H1 (cell line): ENCODE measurements at regions not wholly inside any gene's neighbourhood (a gene's known extent, or its start where the extent isn't known, plus 50 kb on each side); places are given as distances from the start of the nearest gene placed in this dataset.

Experiments
- CTCF ChIA-PET: fragments of 300-600 bp; sonication (Branson Sonifier 250); formaldehyde crosslinking; loops from one replicate; lab custom pipeline; 2021; ENCODE audit not compliant: partially characterized antibody; lab: Charles Lee
- POLR2A ChIA-PET: fragments of 300-600 bp; sonication (Branson Sonifier 250); formaldehyde crosslinking; loops from one replicate; lab custom pipeline; 2021; ENCODE audit warnings: inconsistent platforms; ENCODE audit not compliant: partially characterized antibody; lab: Charles Lee
- DNase-seq, 2 experiments: peaks; one replicate each; pipeline versions ENCODE4 v3.0.0 to v3.0.0-alpha.2; 2010 to 2022; ENCODE audit warnings: low spot score in 2 of 2, low read depth in 1 of 2, mixed read lengths in 1 of 2
- FAIRE-seq: peaks from 2 replicates; lab custom pipeline; 2011; peaks lifted over from hg19 to GRCh38; lab: Jason Lieb, UNC
- H2AFZ ChIP-seq: 2 replicates; pipeline ENCODE4 v1.8.1; 2012; ENCODE audit warnings: low read length, inconsistent platforms
- H2AK5ac ChIP-seq: 2 replicates; pipeline ENCODE4 v1.6.1; 2013; ENCODE audit warnings: low read depth, low read length
- H2BK120ac ChIP-seq: replicated peaks from 2 replicates; pipeline ENCODE3; 2013; ENCODE audit warnings: low read depth, low read length, inconsistent platforms
- H2BK12ac ChIP-seq: 2 replicates; pipeline ENCODE4 v1.6.1; 2013; ENCODE audit warnings: low read depth, low read length
- H2BK15ac ChIP-seq: 2 replicates; pipeline ENCODE4 v1.6.1; 2013; ENCODE audit warnings: low read length
- H2BK20ac ChIP-seq: 2 replicates; pipeline ENCODE4 v1.6.1; 2013; ENCODE audit warnings: low read length
- H2BK5ac ChIP-seq: 2 replicates; pipeline ENCODE4 v1.6.1; 2013; ENCODE audit warnings: low read depth, low read length
- H3K14ac ChIP-seq: 2 replicates; pipeline ENCODE4 v1.6.1; 2013; ENCODE audit warnings: inconsistent platforms; ENCODE audit not compliant: insufficient read length
- H3K18ac ChIP-seq: 2 replicates; pipeline ENCODE4 v1.6.1; 2013; ENCODE audit warnings: low read length; ENCODE audit errors: extremely low read depth
- H3K23ac ChIP-seq: 2 replicates; pipeline ENCODE4 v1.6.1; 2013; ENCODE audit warnings: inconsistent platforms; ENCODE audit not compliant: insufficient read length
- H3K23me2 ChIP-seq: 2 replicates; pipeline ENCODE4 v1.6.1; 2013; ENCODE audit warnings: low read depth, low read length
- H3K27ac ChIP-seq: 2 replicates; pipeline ENCODE4 v1.6.1; 2011; ENCODE audit warnings: low read depth, low read length, inconsistent platforms
- H3K27me3 ChIP-seq, 4 experiments: replicated peaks in 1 of 4; 1 replicate in 1 of 4; 2 replicates in 3 of 4; pipeline versions ENCODE4 v1.6.1 to v1.8.1; 2011 to 2013; ENCODE audit warnings: low read length in 3 of 4, mild to moderate bottlenecking in 3 of 4, inconsistent platforms in 2 of 4, mixed read lengths in 2 of 4, moderate library complexity in 1 of 4; ENCODE audit not compliant: control insufficient read depth in 3 of 4, insufficient read depth in 3 of 4; ENCODE audit errors: extremely low read depth in 1 of 4
- H3K36me3 ChIP-seq, 4 experiments: 2 replicates each; pipeline versions ENCODE4 v1.6.1 to v1.8.1; 2011 to 2013; ENCODE audit warnings: mild to moderate bottlenecking in 4 of 4, low read length in 3 of 4, moderate library complexity in 2 of 4, control low read depth in 1 of 4, inconsistent platforms in 1 of 4; ENCODE audit not compliant: insufficient read depth in 4 of 4, control insufficient read depth in 2 of 4
- H3K4ac ChIP-seq: replicated peaks from 2 replicates; pipeline ENCODE3; 2013; ENCODE audit warnings: low read length, low read depth, mixed read lengths, inconsistent platforms; ENCODE audit not compliant: insufficient read length
- H3K4me1 ChIP-seq, 4 experiments: replicated peaks in 1 of 4; 1 replicate in 1 of 4; 2 replicates in 3 of 4; pipeline versions ENCODE4 v1.6.1 to v1.8.1; 2011 to 2013; ENCODE audit warnings: low read length in 3 of 4, inconsistent platforms in 2 of 4, mixed read lengths in 1 of 4; ENCODE audit not compliant: insufficient read depth in 4 of 4, control insufficient read depth in 3 of 4
- H3K4me2 ChIP-seq, 2 experiments: 2 replicates each; pipeline versions ENCODE4 v1.6.1 to v1.8.1; 2011 to 2013; ENCODE audit warnings: low read depth in 2 of 2, low read length in 2 of 2, control low read depth in 1 of 2, inconsistent platforms in 1 of 2, mild to moderate bottlenecking in 1 of 2; ENCODE audit not compliant: insufficient read depth in 1 of 2
- H3K4me3 ChIP-seq, 4 experiments: fragments of 200-600, 300-600 bp in 1 of 4; sonication (generic), shearing (Covaris generic), sonication (Bioruptor Twin) in 1 of 4; 2 replicates each; pipeline versions ENCODE4 v1.5.1 to v1.8.1; 2011 to 2016; ENCODE audit warnings: low read length in 4 of 4, low read depth in 3 of 4, control low read depth in 2 of 4, inconsistent platforms in 2 of 4, mild to moderate bottlenecking in 2 of 4, mixed read lengths in 1 of 4, moderate library complexity in 1 of 4; ENCODE audit not compliant: insufficient read depth in 2 of 4; ENCODE audit errors: extremely low read depth in 1 of 4
- H3K56ac ChIP-seq: replicated peaks from 2 replicates; pipeline ENCODE3; 2013; ENCODE audit warnings: low read depth, mild to moderate bottlenecking, mixed read lengths, low read length, inconsistent platforms; ENCODE audit not compliant: insufficient read length
- H3K79me1 ChIP-seq: 2 replicates; pipeline ENCODE4 v1.6.1; 2013; ENCODE audit warnings: low read depth, low read length, control low read depth
- H3K79me2 ChIP-seq, 2 experiments: 2 replicates each; pipeline versions ENCODE4 v1.6.1 to v1.8.1; 2012 to 2013; ENCODE audit warnings: low read length in 2 of 2, mild to moderate bottlenecking in 2 of 2, inconsistent platforms in 1 of 2; ENCODE audit not compliant: insufficient read depth in 2 of 2, control insufficient read depth in 1 of 2
- H3K9ac ChIP-seq, 4 experiments: replicated peaks in 1 of 4; 1 replicate in 1 of 4; 2 replicates in 3 of 4; pipeline versions ENCODE4 v1.6.1 to v1.8.1; 2011 to 2013; ENCODE audit warnings: low read depth in 3 of 4, low read length in 3 of 4, control low read depth in 2 of 4, mild to moderate bottlenecking in 2 of 4, moderate library complexity in 2 of 4, inconsistent platforms in 1 of 4; ENCODE audit errors: extremely low read depth in 1 of 4
- H3K9me3 ChIP-seq, 2 experiments: 2 replicates each; pipeline versions ENCODE4 v1.6.1 to v1.8.1; 2012 to 2013; ENCODE audit warnings: mild to moderate bottlenecking in 2 of 2, moderate library complexity in 2 of 2, control low read depth in 1 of 2, inconsistent platforms in 1 of 2, low read depth in 1 of 2, low read length in 1 of 2, mixed read lengths in 1 of 2; ENCODE audit not compliant: insufficient read depth in 2 of 2
- H4K20me1 ChIP-seq, 2 experiments: replicated peaks in 1 of 2; 2 replicates each; pipeline versions ENCODE3 to v1.8.1; 2011 to 2013; ENCODE audit warnings: inconsistent platforms in 2 of 2, low read length in 2 of 2, mild to moderate bottlenecking in 1 of 2; ENCODE audit not compliant: insufficient read depth in 2 of 2, control insufficient read depth in 1 of 2
- H4K5ac ChIP-seq: 2 replicates; pipeline ENCODE4 v1.6.1; 2013; ENCODE audit warnings: low read length, low read depth, mixed read lengths, inconsistent platforms; ENCODE audit not compliant: insufficient read length
- H4K8ac ChIP-seq: 2 replicates; pipeline ENCODE4 v1.8.0; 2013; ENCODE audit warnings: mild to moderate bottlenecking, moderate library complexity, low read length, inconsistent platforms; ENCODE audit not compliant: insufficient read depth; ENCODE audit errors: extremely low read depth
- H4K91ac ChIP-seq: replicated peaks from 2 replicates; pipeline ENCODE3; 2013; ENCODE audit warnings: low read length, mixed read lengths, inconsistent platforms; ENCODE audit not compliant: insufficient read length
- GABPA ChIP-seq: IDR thresholded peaks from 2 replicates; pipeline ENCODE4 v1.6.1; 2011; ENCODE audit warnings: mild to moderate bottlenecking, low read length, moderate library complexity, borderline replicate concordance; ENCODE audit not compliant: insufficient read depth
- JUND ChIP-seq: IDR thresholded peaks from 2 replicates; pipeline ENCODE4 v1.6.1; 2011; ENCODE audit warnings: mild to moderate bottlenecking, improper control_type of control experiment, low read length
- MAFK ChIP-seq: IDR thresholded peaks from 2 replicates; pipeline ENCODE4 v1.6.1; 2012; ENCODE audit warnings: low read depth, mild to moderate bottlenecking, improper control_type of control experiment, low read length
- SP4 ChIP-seq: IDR thresholded peaks from 2 replicates; pipeline ENCODE4 v1.6.1; 2012; ENCODE audit warnings: low read length, inconsistent platforms
- WGBS, 2 experiments: shearing (Covaris generic) in 1 of 2; methylation state at CpG; one replicate each; pipeline versions ENCODE4 v1.1.6 to v1.1.7; 2013 to 2015; ENCODE audit warnings: low lambda C conversion rate in 2 of 2, mixed read lengths in 2 of 2, inconsistent platforms in 1 of 2, low coverage in 1 of 2, missing lambda C conversion rate in 1 of 2; ENCODE audit not compliant: insufficient replicate concordance in 2 of 2, insufficient coverage in 1 of 2, insufficient read length in 1 of 2; ENCODE audit errors: extremely low coverage in 1 of 2, missing lambda C conversion rate in 1 of 2; 5-methylcytosine and 5-hydroxymethylcytosine counted together

- Histone ChIP-seq H4K91ac (no peak overlapping the region), H3K14ac (no peak overlapping the region), H3K4me2 (no peak overlapping the region), H3K4me3 (no peak overlapping the region), H3K23ac (no peak overlapping the region), H3K27me3 (no peaks in the 10 kb centered on the region; a peak in 1 of 7 replicates), H4K8ac (no peak overlapping the region), H3K23me2 (no peaks in the 10 kb centered on the region), H2AK5ac (no peak overlapping the region), H2BK15ac (no peak overlapping the region)
- POLR2A ChIA-PET: no interaction called here
- peak in 1 of 2 experiments; percentile 9 for DNase-seq
- FAIRE-seq: no peak
- TF ChIP-seq GABPA: no peak
- TF ChIP-seq JUND: peak; percentile 62; the same call in 1 of the 2 replicates
- TF ChIP-seq MAFK: no peak
- no peak for TF ChIP-seq SP4
- TF ChIP-seq, all 59 proteins: peak for 1
- CTCF ChIA-PET: interaction anchor here (0.6 to 1.9 kb wide), 3 partner anchors 10 to 405 kb away, joined by 4 to 8 read pairs (median 5); no protein-coding TSS in a partner anchor
- Histone ChIP-seq H3K56ac (no peak overlapping the region), H3K4ac (no peak overlapping the region), H3K9me3 (no peaks in the 10 kb centered on the region), H4K20me1 (no peaks in the 10 kb centered on the region), H2BK120ac (no peak overlapping the region), H3K4me1 (peaks cover 0 to 4% (median 1%) of the 10 kb centered on the region in 4 experiments; a peak in 2 of 7 replicates), H2BK12ac (no peak overlapping the region), H3K18ac (peak overlapping the region; percentile 27; the same call in 1 of the 2 replicates), H2BK5ac (no peak overlapping the region), H2BK20ac (no peak overlapping the region), H3K27ac (no peak overlapping the region), H3K36me3 (no peaks in the 10 kb centered on the region), H3K79me2 (no peaks in the 10 kb centered on the region), H3K9ac (peak overlapping the region in 1 of 4 experiments; percentile 34; a peak in 1 of 7 replicates), H2AFZ (peak overlapping the region; percentile 9; the same call in 1 of the 2 replicates), H4K5ac (no peak overlapping the region), H3K79me1 (no peaks in the 10 kb centered on the region)
- 45% methylated on average over 7 of the region's 7 CpGs; no CpG with 5 or more reads in 1 of the 2 experiments for WGBS, 2 experiments
These were observed 292.1 kb downstream of the SPRY2 start for GRCh38 chr13:80048802-80049201.
